Natural killer cell treated with Interleukin-12 subunit alpha and Interleukin-12 subunit beta and Interleukin-15 and Interleukin-18, amount 100 ng/mL, for 72 hours (primary cell): ENCODE measurements at regions not wholly inside any gene's neighbourhood (a gene's known extent, or its start where the extent isn't known, plus 50 kb on each side); places are given as distances from the start of the nearest gene placed in this dataset.

Experiments
- ATAC-seq, 2 donors: fragments of 150-1000 bp; cut with Tn5 transposase in 1 of 2; sonication (Bioruptor Pico), chemical (Tn5 transposase) in 1 of 2; 2 replicates each; pipeline ENCODE4 v1.10.0; 2021
- DNase-seq: peaks from one replicate; pipeline ENCODE4 v3.0.0; 2022; ENCODE audit warnings: low spot score
- H3K27ac Mint-ChIP-seq, 2 donors: 1 replicate in 1 of 2; 2 replicates in 1 of 2; pipeline ENCODE4 v1.8.0; 2022; ENCODE audit warnings: mixed read lengths in 2 of 2, mild to moderate bottlenecking in 1 of 2, moderate library complexity in 1 of 2
- H3K27me3 Mint-ChIP-seq, 2 donors: 1 replicate in 1 of 2; 2 replicates in 1 of 2; pipeline ENCODE4 v1.8.0; 2022; ENCODE audit warnings: mixed read lengths in 2 of 2
- H3K36me3 Mint-ChIP-seq: one replicate; pipeline ENCODE4 v1.8.0; 2022; ENCODE audit warnings: mixed read lengths
- H3K4me1 Mint-ChIP-seq, 2 donors: 1 replicate in 1 of 2; 2 replicates in 1 of 2; pipeline ENCODE4 v1.8.0; 2022; ENCODE audit warnings: low read depth in 2 of 2, mixed read lengths in 2 of 2, mild to moderate bottlenecking in 1 of 2
- H3K4me3 Mint-ChIP-seq: one replicate; pipeline ENCODE4 v1.8.0; 2022; ENCODE audit warnings: mixed read lengths
- H3K9me3 Mint-ChIP-seq: 2 replicates; pipeline ENCODE4 v1.8.0; 2022; ENCODE audit warnings: mixed read lengths

DNA sequence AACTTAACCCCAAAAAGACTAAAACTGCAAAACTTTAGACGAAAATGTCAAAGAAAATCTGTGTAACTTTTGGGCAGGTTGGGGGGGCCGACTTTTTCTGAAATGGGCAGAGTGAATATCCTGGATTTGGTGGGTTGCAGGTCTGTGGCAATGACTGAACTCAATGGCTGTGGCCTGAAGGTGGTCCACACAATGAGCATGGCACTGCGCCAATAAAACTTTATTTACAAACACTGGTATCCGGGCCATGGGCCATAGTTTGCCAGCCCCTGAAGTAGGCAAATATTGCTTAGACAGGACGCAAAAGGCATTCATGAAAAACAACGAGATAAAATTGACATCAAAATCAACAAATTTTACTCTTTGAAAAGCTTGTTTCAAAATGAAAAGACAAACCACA lies 66.2 kb downstream of the RTP5 start:
- H3K36me3 Mint-ChIP-seq, result no peaks in the 10 kb centered on the region
- ATAC-seq (no peak), DNase-seq (no peak)
- H3K4me1 Mint-ChIP-seq, result no peaks in the 10 kb centered on the region
- no peak overlapping the region for H3K4me3 Mint-ChIP-seq
- no peaks in the 10 kb centered on the region for H3K9me3 Mint-ChIP-seq
- no peak overlapping the region for H3K27ac Mint-ChIP-seq
- H3K27me3 Mint-ChIP-seq, result no peaks in the 10 kb centered on the region

DNA sequence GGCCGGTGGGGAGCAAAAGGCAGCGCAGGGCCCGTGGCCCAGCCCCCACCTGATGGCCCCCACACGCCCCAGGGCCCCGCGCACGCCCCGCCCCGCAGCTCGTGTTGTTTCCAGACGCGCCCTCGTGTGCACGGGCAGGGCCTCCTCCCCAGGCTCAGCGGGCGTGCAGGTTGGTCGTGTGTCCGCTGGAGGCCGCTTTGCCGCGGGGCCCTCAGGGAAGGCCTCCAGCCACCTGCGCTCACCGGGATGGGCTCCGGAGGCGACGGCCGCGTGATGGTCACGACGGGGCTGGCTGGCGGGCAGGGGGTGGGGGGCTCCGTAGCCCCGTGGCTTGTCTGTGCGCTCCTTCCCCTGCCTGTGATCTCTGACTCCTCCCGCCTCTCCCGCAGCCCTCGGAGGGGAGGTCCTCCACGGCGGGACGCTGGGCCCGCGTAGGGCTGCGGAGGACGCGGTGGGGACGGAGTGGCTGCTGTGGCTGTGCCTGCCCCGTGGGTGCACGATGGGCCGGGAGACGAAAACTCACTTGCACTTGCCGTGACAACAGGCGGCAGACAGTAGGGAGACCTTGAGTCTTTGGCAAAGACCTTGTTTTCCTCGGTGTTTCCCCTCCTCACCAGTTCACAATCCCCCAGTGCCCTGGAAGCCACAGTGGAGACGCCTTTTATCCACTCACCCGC lies 67.1 kb downstream of the RTP5 start:
- no peaks in the 10 kb centered on the region for H3K4me1 Mint-ChIP-seq
- no peaks in the 10 kb centered on the region for H3K27me3 Mint-ChIP-seq
- no peak overlapping the region for H3K4me3 Mint-ChIP-seq
- DNase-seq (no peak), ATAC-seq (no peak)
- H3K27ac Mint-ChIP-seq, result no peak overlapping the region
- no peaks in the 10 kb centered on the region for H3K36me3 Mint-ChIP-seq
- H3K9me3 Mint-ChIP-seq, result no peaks in the 10 kb centered on the region

DNA sequence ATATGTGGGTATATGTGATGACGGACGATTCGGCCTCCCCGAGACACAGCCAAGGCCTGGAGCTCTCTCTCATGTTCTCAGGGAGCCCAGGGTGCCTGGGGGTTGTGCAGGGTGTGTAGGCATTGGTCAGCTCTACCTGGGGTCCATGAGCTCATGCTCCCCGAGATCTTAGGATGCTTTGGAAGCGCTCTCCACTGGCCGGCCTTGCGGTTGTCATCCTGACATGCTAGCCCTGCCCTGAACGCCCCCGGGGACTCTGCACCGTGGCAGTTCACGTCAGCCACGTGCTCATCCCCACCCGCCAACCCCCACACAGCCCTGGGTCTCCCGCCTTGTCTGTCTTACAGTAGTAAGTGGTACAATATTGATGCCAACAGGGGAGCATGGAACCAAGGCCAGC lies 67.8 kb downstream of the RTP5 start:
- no peaks in the 10 kb centered on the region for H3K9me3 Mint-ChIP-seq
- ATAC-seq (no peak), DNase-seq (no peak)
- no peaks in the 10 kb centered on the region for H3K27me3 Mint-ChIP-seq
- H3K4me1 Mint-ChIP-seq, result no peaks in the 10 kb centered on the region
- no peaks in the 10 kb centered on the region for H3K36me3 Mint-ChIP-seq
- no peak overlapping the region for H3K27ac Mint-ChIP-seq
- H3K4me3 Mint-ChIP-seq, result no peak overlapping the region

DNA sequence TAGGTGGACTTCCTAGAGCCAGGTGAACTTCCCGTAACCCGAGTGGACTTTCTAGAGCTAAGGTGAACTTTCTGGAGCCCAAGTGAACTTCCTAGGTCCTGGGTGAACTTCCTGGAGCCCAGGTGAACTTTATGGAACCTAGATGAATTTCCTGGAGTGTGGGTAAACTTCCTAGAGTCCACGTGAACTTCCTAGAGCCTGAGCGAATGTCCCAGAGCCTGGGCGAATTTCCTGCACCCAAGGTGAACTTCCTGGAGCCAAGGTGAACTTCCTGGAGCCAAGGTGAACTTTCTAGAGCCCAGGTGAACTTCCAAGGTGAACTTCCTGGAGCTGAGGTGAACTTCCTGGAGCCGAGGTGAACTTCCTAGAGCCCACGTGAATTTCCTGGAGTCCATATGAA lies 70.0 kb downstream of the RTP5 start:
- H3K27me3 Mint-ChIP-seq, result no peaks in the 10 kb centered on the region
- no peak for DNase-seq

DNA sequence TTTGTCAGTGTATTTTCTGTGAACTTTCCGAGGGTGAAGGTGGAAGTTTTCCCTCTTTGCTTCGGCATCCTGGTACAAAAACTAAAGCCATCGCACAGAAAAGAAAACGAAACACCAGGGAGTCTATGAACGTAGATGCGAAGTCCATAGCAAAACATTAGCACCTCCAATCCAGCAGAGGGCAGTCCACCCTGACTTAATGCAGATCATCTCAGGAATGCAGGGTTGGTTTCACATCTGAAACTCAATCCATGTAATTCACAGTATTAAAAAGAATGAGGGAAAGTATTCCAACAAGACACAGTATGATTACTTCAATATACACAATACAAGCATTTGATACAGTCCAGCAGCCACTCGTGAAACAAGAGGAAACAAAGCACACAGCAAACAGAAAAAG lies 70.8 kb downstream of the RTP5 start:
- no peaks in the 10 kb centered on the region for H3K36me3 Mint-ChIP-seq
- no peak overlapping the region for H3K27ac Mint-ChIP-seq
- no peak for DNase-seq
- ATAC-seq, result no peak
- H3K27me3 Mint-ChIP-seq, result no peaks in the 10 kb centered on the region
- H3K4me1 Mint-ChIP-seq, result no peaks in the 10 kb centered on the region
- no peak overlapping the region for H3K4me3 Mint-ChIP-seq
- H3K9me3 Mint-ChIP-seq, result no peaks in the 10 kb centered on the region

More for the DNA sequence above, 70.0 kb downstream of the RTP5 start:
- ATAC-seq, result no peak
- Mint-ChIP-seq H3K9me3 (no peaks in the 10 kb centered on the region), H3K36me3 (no peaks in the 10 kb centered on the region), H3K4me3 (no peak overlapping the region), H3K4me1 (no peaks in the 10 kb centered on the region), H3K27ac (no peak overlapping the region)

DNA sequence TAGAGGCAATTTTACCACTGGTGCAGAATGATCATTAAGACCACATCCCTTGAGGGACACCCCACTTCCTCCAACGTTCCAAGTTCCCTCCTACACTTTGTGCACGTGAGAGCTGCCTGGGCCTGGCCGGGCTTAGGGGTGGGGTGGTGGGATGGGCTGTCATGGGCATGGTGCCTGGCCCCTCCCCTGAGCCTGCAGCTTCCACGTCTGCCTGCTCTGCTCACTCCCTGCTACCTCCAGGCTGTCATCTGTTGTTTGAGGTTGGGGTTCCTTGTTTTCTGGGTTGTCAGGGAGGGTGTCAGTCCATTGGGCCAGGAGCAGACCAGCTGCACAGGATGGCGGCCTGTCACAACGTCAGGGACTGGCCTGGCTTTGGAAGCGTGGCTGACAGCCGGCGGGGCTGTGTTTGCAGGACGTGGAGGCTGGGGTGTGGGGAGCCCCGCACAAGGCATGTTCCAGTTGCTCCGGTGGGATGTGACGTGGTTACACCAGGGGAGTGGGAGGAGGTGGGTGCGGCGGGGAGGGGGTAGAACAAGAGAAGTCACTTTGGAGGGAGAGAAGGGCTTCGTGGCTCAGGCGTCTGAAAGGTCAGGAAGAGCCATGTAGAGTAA lies 72.3 kb downstream of the RTP5 start:
- no peak overlapping the region for H3K27ac Mint-ChIP-seq
- H3K36me3 Mint-ChIP-seq, result no peaks in the 10 kb centered on the region
- H3K4me3 Mint-ChIP-seq, result no peak overlapping the region
- no peaks in the 10 kb centered on the region for H3K27me3 Mint-ChIP-seq
- ATAC-seq, result no peak
- no peaks in the 10 kb centered on the region for H3K4me1 Mint-ChIP-seq
- DNase-seq, result no peak
- no peaks in the 10 kb centered on the region for H3K9me3 Mint-ChIP-seq

DNA sequence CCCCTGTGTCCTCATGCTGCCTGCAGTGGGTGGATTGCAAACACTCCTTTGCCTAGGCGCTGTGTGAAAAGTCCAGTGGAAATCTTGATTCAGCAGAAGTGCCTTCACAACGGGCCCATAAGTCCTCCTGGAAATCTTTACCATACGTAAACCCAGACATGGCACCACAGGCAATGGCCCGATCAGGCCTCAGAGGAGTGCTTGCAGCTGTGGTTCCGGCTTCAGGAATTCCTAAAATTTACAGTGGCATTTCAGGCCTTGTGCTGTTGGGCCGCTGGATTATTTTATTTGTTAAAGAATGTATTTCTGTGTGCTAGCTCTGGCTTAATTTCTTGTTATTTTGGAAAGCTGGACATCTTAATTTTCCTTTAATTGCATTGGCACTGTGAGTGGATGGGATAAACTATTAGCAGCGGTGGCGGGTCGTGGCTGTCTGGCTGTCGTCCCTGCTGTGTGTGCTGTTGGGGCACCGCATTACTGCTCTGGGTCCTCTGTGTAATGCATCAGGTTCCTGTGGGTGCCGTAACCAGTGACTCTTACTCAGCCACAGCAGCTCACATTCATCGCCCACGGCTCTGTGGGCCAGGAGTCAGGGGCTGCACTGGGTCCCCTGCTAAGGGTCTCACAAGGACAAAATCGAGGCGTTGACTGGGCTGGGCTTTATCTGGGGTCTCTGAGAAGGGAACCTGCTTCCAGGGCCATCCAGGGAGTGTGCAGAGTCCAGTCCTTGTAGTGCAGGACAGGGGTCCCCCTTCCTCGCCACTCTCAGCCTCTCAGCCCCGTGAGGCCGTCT lies 73.1 kb downstream of the RTP5 start:
- Mint-ChIP-seq H3K4me1 (no peaks in the 10 kb centered on the region), H3K27ac (no peak overlapping the region), H3K4me3 (no peak overlapping the region), H3K27me3 (no peaks in the 10 kb centered on the region), H3K36me3 (no peaks in the 10 kb centered on the region), H3K9me3 (no peaks in the 10 kb centered on the region)
- no peak for ATAC-seq
- no peak for DNase-seq

DNA sequence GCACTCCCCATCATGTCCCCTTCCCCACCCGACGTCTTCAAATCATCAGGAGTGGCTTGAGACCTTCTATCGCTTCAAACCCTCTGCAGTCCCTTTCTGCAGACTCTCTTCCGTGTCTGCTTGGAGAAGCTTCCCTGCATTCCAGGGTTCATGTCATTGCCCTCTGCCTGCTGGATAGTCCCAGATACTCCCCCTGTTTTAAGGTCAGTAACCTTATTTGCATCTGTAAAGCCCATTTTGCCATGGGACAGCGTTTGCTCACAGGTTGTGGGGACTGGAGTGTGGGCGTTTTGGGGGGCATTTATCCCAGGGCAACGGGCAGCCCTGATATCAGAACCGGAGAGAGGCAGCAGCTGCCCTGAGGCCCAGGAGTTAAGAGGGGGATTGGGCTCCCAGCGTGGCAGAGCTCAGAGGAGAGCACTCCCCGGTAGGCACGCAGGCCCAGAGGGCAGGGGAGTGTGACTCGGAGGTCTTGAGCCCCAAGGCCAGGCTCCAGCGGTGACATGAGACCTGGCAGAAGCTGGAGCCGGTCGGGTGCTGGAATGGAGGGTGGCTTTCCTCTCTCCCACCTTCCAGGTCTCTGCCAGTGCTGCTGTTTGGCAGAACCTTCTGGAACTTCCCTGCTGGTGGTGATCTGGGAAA lies 73.8 kb downstream of the RTP5 start:
- DNase-seq (no peak), ATAC-seq (no peak)
- peaks cover 1 to 2% of the 10 kb centered on the region in 2 donors for H3K27me3 Mint-ChIP-seq
- H3K27ac Mint-ChIP-seq, result no peak overlapping the region
- H3K4me1 Mint-ChIP-seq, result peaks cover 0 to 3% of the 10 kb centered on the region in 2 donors
- no peaks in the 10 kb centered on the region for H3K9me3 Mint-ChIP-seq
- H3K36me3 Mint-ChIP-seq, result no peaks in the 10 kb centered on the region
- H3K4me3 Mint-ChIP-seq, result no peak overlapping the region

DNA sequence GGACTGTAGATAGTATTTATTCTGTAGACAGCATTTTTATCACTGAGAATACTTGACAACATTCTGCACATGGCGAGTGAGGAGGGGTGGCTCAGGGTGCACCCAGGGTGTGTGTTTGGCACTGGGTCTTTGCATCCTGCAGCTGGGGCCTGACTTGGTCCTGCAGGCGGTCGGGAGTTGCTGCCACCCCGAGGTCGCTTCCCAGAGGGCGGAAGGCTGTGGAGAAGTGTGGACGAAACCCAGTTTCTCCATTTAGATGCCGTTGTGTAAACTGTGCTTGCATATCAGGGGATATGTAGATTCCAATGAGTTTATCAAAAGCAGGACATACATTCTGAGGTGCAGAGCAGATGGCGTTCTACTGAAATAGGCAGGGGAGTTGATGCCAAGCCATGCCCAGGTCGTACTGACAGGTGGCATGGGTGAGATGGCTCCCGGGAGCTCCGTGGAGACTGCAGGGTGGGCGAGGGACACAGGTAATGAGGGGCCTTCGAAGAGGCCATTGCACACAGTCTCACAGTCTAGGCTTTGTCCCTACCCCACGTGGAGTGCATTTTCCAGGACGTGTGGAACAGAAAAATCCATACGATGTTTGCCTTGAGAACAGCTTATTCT lies 74.5 kb downstream of the RTP5 start:
- Mint-ChIP-seq H3K36me3 (no peaks in the 10 kb centered on the region), H3K9me3 (no peaks in the 10 kb centered on the region), H3K4me3 (no peak overlapping the region), H3K4me1 (peaks cover 0 to 7% of the 10 kb centered on the region in 2 donors), H3K27ac (no peak overlapping the region), H3K27me3 (peaks cover 3 to 5% of the 10 kb centered on the region in 2 donors)
- DNase-seq (no peak), ATAC-seq (no peak)

DNA sequence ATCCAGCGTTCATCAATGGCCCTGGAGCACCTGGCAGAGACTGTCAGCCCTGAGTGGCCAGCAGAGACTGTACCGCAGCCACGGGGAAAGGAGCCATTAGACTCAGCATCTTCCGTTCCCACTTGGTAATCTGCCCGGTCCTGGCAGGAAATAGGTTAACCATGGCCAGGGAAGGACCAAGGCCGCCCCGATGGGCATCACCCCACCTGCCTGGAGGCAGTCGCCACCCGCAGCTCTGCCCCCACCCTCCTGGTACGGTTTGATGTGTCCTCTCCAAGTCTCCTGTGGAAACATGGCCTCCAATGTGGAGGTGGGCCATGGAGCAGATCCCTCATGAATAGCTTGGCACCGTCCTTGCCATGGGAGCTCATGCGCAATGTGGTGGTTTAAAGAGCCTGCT lies 75.3 kb downstream of the RTP5 start:
- Mint-ChIP-seq H3K4me3 (no peak overlapping the region), H3K27ac (no peak overlapping the region), H3K4me1 (peaks cover 0 to 7% of the 10 kb centered on the region in 2 donors), H3K36me3 (no peaks in the 10 kb centered on the region), H3K27me3 (peaks cover 3 to 5% of the 10 kb centered on the region in 2 donors), H3K9me3 (no peaks in the 10 kb centered on the region)
- ATAC-seq (no peak), DNase-seq (no peak)

DNA sequence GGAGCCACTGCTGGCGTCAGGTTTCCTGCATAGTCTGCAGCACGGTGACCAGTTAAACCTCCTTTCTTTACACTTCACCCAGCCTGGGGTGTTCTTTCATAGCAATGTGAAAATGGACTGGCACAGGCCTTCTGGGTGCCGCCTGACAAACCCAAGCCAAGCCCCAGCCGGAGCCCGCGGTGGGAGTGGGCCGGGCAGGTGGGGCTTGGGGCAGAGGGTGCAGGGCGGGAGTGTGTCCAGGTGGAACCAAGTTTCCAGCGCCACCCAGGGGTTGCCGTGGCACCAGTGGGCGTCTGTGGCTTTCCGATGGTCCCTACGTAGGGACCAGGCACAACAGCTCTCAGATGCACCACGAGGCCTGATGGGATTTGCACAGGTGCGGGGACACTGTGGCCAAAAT lies 75.8 kb downstream of the RTP5 start:
- peak overlapping the region in 1 of 2 donors; percentile 54 for H3K27ac Mint-ChIP-seq
- ATAC-seq, result no peak

DNA sequence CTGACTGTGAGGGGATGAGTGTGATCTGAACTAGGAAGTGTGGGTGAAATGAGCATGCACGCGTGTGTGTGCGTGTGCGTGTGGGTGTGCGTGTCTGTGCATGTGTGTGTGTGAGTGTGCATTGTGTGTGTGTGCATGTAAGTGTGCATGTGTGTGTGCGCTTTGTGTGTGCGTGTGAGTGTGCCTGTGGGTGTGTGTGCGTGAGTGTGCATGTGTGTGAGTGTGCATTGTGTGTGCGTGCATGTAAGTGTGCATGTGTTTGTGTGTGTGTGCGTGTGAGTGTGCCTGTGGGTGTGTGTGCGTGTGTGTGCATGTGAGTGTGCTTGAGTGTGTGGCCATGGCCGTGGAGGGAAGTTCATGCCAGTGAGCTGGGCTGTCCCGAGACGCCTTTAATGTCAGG lies 76.3 kb downstream of the RTP5 start:
- ATAC-seq (no peak), DNase-seq (no peak)
- Mint-ChIP-seq H3K9me3 (no peaks in the 10 kb centered on the region), H3K4me3 (no peak overlapping the region), H3K4me1 (peaks cover 0 to 7% of the 10 kb centered on the region in 2 donors), H3K36me3 (no peaks in the 10 kb centered on the region), H3K27ac (peak overlapping the region in 1 of 2 donors; percentile 54), H3K27me3 (peaks cover 3 to 5% of the 10 kb centered on the region in 2 donors)

More for the DNA sequence above, 75.8 kb downstream of the RTP5 start:
- no peaks in the 10 kb centered on the region for H3K9me3 Mint-ChIP-seq
- no peaks in the 10 kb centered on the region for H3K36me3 Mint-ChIP-seq
- no peak for DNase-seq
- peaks cover 0 to 7% of the 10 kb centered on the region in 2 donors for H3K4me1 Mint-ChIP-seq
- H3K4me3 Mint-ChIP-seq, result no peak overlapping the region
- peaks cover 3 to 5% of the 10 kb centered on the region in 2 donors for H3K27me3 Mint-ChIP-seq

DNA sequence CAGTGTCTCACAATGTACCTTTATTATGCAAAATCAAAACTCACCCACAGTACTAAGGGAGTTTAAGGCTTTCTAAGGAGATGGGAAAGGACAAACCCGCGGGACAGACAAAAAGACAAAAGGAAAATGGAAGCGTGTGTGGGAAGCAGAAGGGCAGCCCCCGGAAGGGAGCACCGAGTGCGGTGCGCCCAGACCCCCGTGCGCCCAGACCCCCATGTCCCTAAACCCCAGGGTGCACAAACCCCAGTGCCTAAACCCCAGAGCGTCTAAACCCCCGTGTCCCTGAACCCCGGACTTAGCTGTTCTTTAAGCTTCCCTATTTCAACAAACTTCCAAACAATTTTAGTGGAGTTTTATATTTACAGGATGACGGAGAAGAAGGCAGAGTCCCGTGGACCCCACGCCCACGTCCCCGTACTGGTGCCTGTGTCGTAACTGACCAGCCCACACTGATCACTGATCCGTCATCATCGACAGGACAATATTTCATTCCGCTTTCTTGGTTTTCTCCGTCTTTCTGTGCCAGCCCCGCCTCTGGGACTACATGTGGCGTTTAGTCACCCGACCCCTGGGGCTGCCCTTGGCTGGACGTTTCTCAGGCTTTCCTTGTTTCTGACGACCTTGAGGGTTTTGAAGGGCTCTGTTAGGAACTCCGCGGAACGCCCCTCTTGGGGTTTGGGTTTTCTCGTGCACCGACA lies 76.9 kb downstream of the RTP5 start:
- peaks cover 0 to 7% of the 10 kb centered on the region in 2 donors for H3K4me1 Mint-ChIP-seq
- H3K27me3 Mint-ChIP-seq, result peaks cover 3 to 5% of the 10 kb centered on the region in 2 donors
- H3K27ac Mint-ChIP-seq, result no peak overlapping the region
- H3K4me3 Mint-ChIP-seq, result no peak overlapping the region
- ATAC-seq, result no peak
- no peaks in the 10 kb centered on the region for H3K36me3 Mint-ChIP-seq
- no peaks in the 10 kb centered on the region for H3K9me3 Mint-ChIP-seq
- DNase-seq, result no peak
